K562 (cell line): ENCODE measurements at regions not wholly inside any gene's neighbourhood (a gene's known extent, or its start where the extent isn't known, plus 50 kb on each side); places are given as distances from the start of the nearest gene placed in this dataset.

Experiments used
- ATF3 ChIP-seq, 2 experiments: fragments of 450-650 bp in 1 of 2; sonication (generic) in 1 of 2; formaldehyde crosslinking in 1 of 2; IDR thresholded peaks in 1 of 2; conservative IDR thresholded peaks in 1 of 2; 2 replicates each; pipeline versions ENCODE4 v1.6.1 to v1.8.1; 2016 to 2023; ENCODE audit warnings: mild to moderate bottlenecking in 2 of 2, moderate library complexity in 2 of 2, inconsistent platforms in 1 of 2, missing genetic modification reagents in 1 of 2
- CHD1 ChIP-seq: fragments of 200-600 bp; sonication (generic); IDR thresholded peaks from one replicate; pipeline ENCODE4 v1.6.1; 2012; ENCODE audit warnings: mild to moderate bottlenecking, moderate library complexity, low read length, inconsistent platforms
- CTCF ChIP-seq, 3 experiments: IDR thresholded peaks in 2 of 3; conservative IDR thresholded peaks in 1 of 3; 2 replicates each; pipeline ENCODE4 v1.5.1; 2011 to 2012; ENCODE audit warnings: low read length in 3 of 3, mild to moderate bottlenecking in 3 of 3, control low read depth in 2 of 3, improper control_type of control experiment in 1 of 3, inconsistent platforms in 1 of 3, low read depth in 1 of 3, mixed read lengths in 1 of 3, moderate library complexity in 1 of 3; ENCODE audit not compliant: insufficient read depth in 2 of 3
- POLR2AphosphoS5 ChIP-seq: IDR thresholded peaks from 2 replicates; pipeline ENCODE4 v1.6.1; 2011; ENCODE audit warnings: mild to moderate bottlenecking, low read depth, low read length, moderate library complexity; ENCODE audit not compliant: control insufficient read depth, insufficient read depth
- REST ChIP-seq, 2 experiments: fragments of 450-650 bp; formaldehyde crosslinking in 1 of 2; IDR thresholded peaks; 2 replicates each; pipeline versions ENCODE4 v1.4.0 to v1.6.1; 2014 to 2020; ENCODE audit warnings: mild to moderate bottlenecking in 2 of 2, borderline replicate concordance in 1 of 2, low read depth in 1 of 2

GRCh38 chr6:21836277-21836676, 242.7 kb downstream of the SOX4 start:
- TF ChIP-seq REST (IDR thresholded peaks at IDR 0.05; ENCODE audit: borderline replicate concordance) (no peak), REST (CRISPR knock-in tag; IDR thresholded peaks at IDR 0.05; ENCODE audit: low read depth) (no peak), ATF3 (IDR thresholded peaks at IDR 0.05) (no peak), ATF3 (CRISPR knock-in tag; conservative IDR thresholded peaks at IDR 0.05) (no peak), POLR2AphosphoS5 (no peak), CHD1 (no peak), CTCF (IDR thresholded peaks at IDR 0.05 in 2 of 3, conservative IDR thresholded peaks at IDR 0.05 in 1 of 3; ENCODE audit: insufficient read depth in 2 of 3, low read depth in 1 of 3, low read length in 3 of 3) (no peak)
